RWPE2 (cell line): ENCODE measurements at regions not wholly inside any gene's neighbourhood (a gene's known extent, or its start where the extent isn't known, plus 50 kb on each side); places are given as distances from the start of the nearest gene placed in this dataset.
A peak's percentile ranks its signal among the peaks of the same experiment; 100 is the strongest.

Experiments used
- ATAC-seq: fragments of 200-7000 bp; cut with Tn5 transposase; 3 replicates; pipeline ENCODE4 v1.9.1; 2021; ENCODE audit warnings: low read depth
- DNase-seq: peaks from one replicate; pipeline ENCODE4 v3.0.0-alpha.2; 2020; ENCODE audit warnings: low spot score
- H3K27ac ChIP-seq: fragments of 450-650 bp; 2 replicates; pipeline ENCODE4 v1.5.1; 2017; ENCODE audit warnings: mild to moderate bottlenecking; ENCODE audit not compliant: poor library complexity, severe bottlenecking
- H3K27me3 ChIP-seq: fragments of 250-450 bp; sonication (Bioruptor Pico); 2 replicates; pipeline ENCODE4 v1.5.1; 2021; ENCODE audit warnings: mild to moderate bottlenecking, moderate library complexity; ENCODE audit not compliant: insufficient read depth, poor library complexity, severe bottlenecking
- H3K36me3 ChIP-seq: fragments of 250-450 bp; sonication (Bioruptor Pico); 2 replicates; pipeline ENCODE4 v1.5.1; 2020; ENCODE audit warnings: low read depth, mild to moderate bottlenecking, moderate library complexity
- H3K4me1 ChIP-seq: fragments of 250-450 bp; sonication (Bioruptor Pico); 2 replicates; pipeline ENCODE4 v1.5.1; 2021; ENCODE audit warnings: mild to moderate bottlenecking, moderate library complexity; ENCODE audit not compliant: insufficient read depth, poor library complexity, severe bottlenecking
- H3K4me3 ChIP-seq: fragments of 250-450 bp; sonication (Bioruptor Pico); 2 replicates; pipeline ENCODE4 v1.5.1; 2021; ENCODE audit warnings: mild to moderate bottlenecking, moderate library complexity; ENCODE audit not compliant: severe bottlenecking
- H3K9me3 ChIP-seq: fragments of 250-450 bp; sonication (Bioruptor Pico); 2 replicates; pipeline ENCODE4 v1.5.1; 2021; ENCODE audit warnings: mild to moderate bottlenecking, moderate library complexity; ENCODE audit not compliant: severe bottlenecking
- CTCF ChIP-seq: fragments of 450-650 bp; IDR thresholded peaks from one replicate; pipeline ENCODE4 v1.5.1; 2017; ENCODE audit warnings: mild to moderate bottlenecking, moderate library complexity; ENCODE audit not compliant: poor library complexity, severe bottlenecking

- Histone ChIP-seq H3K9me3 (no peaks in the 10 kb centered on the region), H3K4me1 (no peaks in the 10 kb centered on the region), H3K4me3 (no peak overlapping the region), H3K36me3 (no peaks in the 10 kb centered on the region), H3K27me3 (no peaks in the 10 kb centered on the region), H3K27ac (no peak overlapping the region)
- DNase-seq (no peak), ATAC-seq (no peak)
- peak; percentile 22 for TF ChIP-seq CTCF
Measured at GRCh38 chr15:38724827-38725226, 160.2 kb upstream of the RASGRP1 start.

GRCh38 chr15:38726187-38726586 is 161.6 kb upstream of the RASGRP1 start:
- Histone ChIP-seq H3K36me3 (no peaks in the 10 kb centered on the region), H3K4me3 (no peak overlapping the region), H3K27ac (no peak overlapping the region), H3K9me3 (no peaks in the 10 kb centered on the region), H3K4me1 (no peaks in the 10 kb centered on the region), H3K27me3 (peaks cover 8% of the 10 kb centered on the region)
- no peak for TF ChIP-seq CTCF
- ATAC-seq, result peak; percentile 51; the same call in 1 of the 3 replicates
- no peak for DNase-seq

GRCh38 chr15:38733331-38733730 is 168.7 kb upstream of the RASGRP1 start:
- DNase-seq, result no peak
- ATAC-seq, result no peak
- no peaks in the 10 kb centered on the region for H3K9me3 ChIP-seq
- no peak overlapping the region for H3K4me3 ChIP-seq
- peaks cover 8% of the 10 kb centered on the region for H3K27me3 ChIP-seq
- H3K4me1 ChIP-seq, result no peaks in the 10 kb centered on the region
- TF ChIP-seq CTCF, result no peak
- no peaks in the 10 kb centered on the region for H3K36me3 ChIP-seq
- H3K27ac ChIP-seq, result no peak overlapping the region

- Histone ChIP-seq H3K4me1 (no peaks in the 10 kb centered on the region), H3K36me3 (no peaks in the 10 kb centered on the region), H3K27me3 (no peaks in the 10 kb centered on the region), H3K27ac (no peak overlapping the region), H3K4me3 (no peak overlapping the region), H3K9me3 (no peaks in the 10 kb centered on the region)
- DNase-seq (no peak), ATAC-seq (no peak)
- TF ChIP-seq CTCF, result no peak
Measured at GRCh38 chr15:38740206-38740605, 175.6 kb upstream of the RASGRP1 start.

GRCh38 chr15:38743147-38743546 is 178.5 kb upstream of the RASGRP1 start:
- Histone ChIP-seq H3K4me1 (no peaks in the 10 kb centered on the region), H3K36me3 (no peaks in the 10 kb centered on the region), H3K27me3 (no peaks in the 10 kb centered on the region), H3K4me3 (no peak overlapping the region), H3K27ac (no peak overlapping the region), H3K9me3 (no peaks in the 10 kb centered on the region)
- TF ChIP-seq CTCF, result no peak
- no peak for DNase-seq
- no peak for ATAC-seq
